SK-N-SH (cell line): ENCODE measurements at regions not wholly inside any gene's neighbourhood (a gene's known extent, or its start where the extent isn't known, plus 50 kb on each side); places are given as distances from the start of the nearest gene placed in this dataset.

Experiments
- CTCF ChIA-PET: fragments of 300-600, 350-600 bp; formaldehyde crosslinking; extraction: SDS; loops from one replicate; lab custom pipeline; 2021; lab: Yijun Ruan, JAX
- POLR2A ChIA-PET: fragments of 350-600 bp; sonication (Branson Sonifier 250); formaldehyde crosslinking; extraction: SDS; loops from one replicate; lab custom pipeline; 2020; ENCODE audit warnings: antibody characterized with exemption, inconsistent platforms; lab: Yijun Ruan, JAX
- DNase-seq: peaks from one replicate; pipeline ENCODE4 v3.0.0; 2012
- H2AFZ ChIP-seq: fragments of 200-600 bp; sonication (generic); 2 replicates; pipeline ENCODE4 v1.8.1; 2016; ENCODE audit warnings: antibody characterized with exemption, mild to moderate bottlenecking, low read depth
- H3F3A ChIP-seq: fragments of 200-600 bp; sonication (generic); replicated peaks from 2 replicates; pipeline ENCODE3; 2016; ENCODE audit warnings: antibody characterized with exemption, mild to moderate bottlenecking; ENCODE audit not compliant: insufficient read depth
- H3K27ac ChIP-seq, 2 experiments: fragments of 200-500 bp in 1 of 2; fragments of 200-600 bp in 1 of 2; sonication (Bioruptor generic) in 1 of 2; sonication (generic), shearing (Covaris generic) in 1 of 2; 2 replicates each; pipeline versions ENCODE4 v1.5.1 to v1.6.1; 2014 to 2016; ENCODE audit warnings: low read depth in 2 of 2, inconsistent platforms in 1 of 2, low read length in 1 of 2, mild to moderate bottlenecking in 1 of 2, mixed read lengths in 1 of 2
- H3K27me3 ChIP-seq: fragments of 200-600 bp; sonication (generic), shearing (Covaris generic); 2 replicates; pipeline ENCODE4 v1.6.1; 2016; ENCODE audit warnings: mixed run types; ENCODE audit not compliant: insufficient read depth
- H3K36me3 ChIP-seq, 2 experiments: fragments of 200-500 bp in 1 of 2; fragments of 200-600 bp in 1 of 2; sonication (Bioruptor generic) in 1 of 2; sonication (generic) in 1 of 2; replicated peaks in 1 of 2; 2 replicates each; pipeline versions ENCODE3 to v1.5.1; 2014 to 2016; ENCODE audit warnings: low read length in 1 of 2, mild to moderate bottlenecking in 1 of 2; ENCODE audit not compliant: insufficient read depth in 2 of 2, control insufficient read depth in 1 of 2
- H3K4me1 ChIP-seq, 2 experiments: fragments of 200-500 bp in 1 of 2; fragments of 200-600 bp in 1 of 2; sonication (Bioruptor generic) in 1 of 2; sonication (generic), shearing (Covaris generic) in 1 of 2; 2 replicates each; pipeline versions ENCODE4 v1.5.1 to v1.6.1; 2014 to 2016; ENCODE audit warnings: low read depth in 1 of 2, low read length in 1 of 2, mixed run types in 1 of 2; ENCODE audit not compliant: insufficient read depth in 2 of 2, control insufficient read depth in 1 of 2
- H3K4me2 ChIP-seq: fragments of 200-600 bp; sonication (generic), shearing (Covaris generic); 2 replicates; pipeline ENCODE4 v1.6.1; 2017; ENCODE audit warnings: mixed run types
- H3K4me3 ChIP-seq, 2 experiments: fragments of 200-500 bp in 1 of 2; fragments of 200-600 bp in 1 of 2; sonication (Bioruptor generic) in 1 of 2; sonication (generic), shearing (Covaris generic) in 1 of 2; 2 replicates each; pipeline versions ENCODE4 v1.5.1 to v1.8.1; 2014 to 2016; ENCODE audit warnings: low read depth in 2 of 2, inconsistent platforms in 1 of 2, low read length in 1 of 2, mild to moderate bottlenecking in 1 of 2, mixed read lengths in 1 of 2, moderate library complexity in 1 of 2
- H3K79me2 ChIP-seq: fragments of 200-600 bp; sonication (generic); 2 replicates; pipeline ENCODE4 v1.8.1; 2017; ENCODE audit warnings: mild to moderate bottlenecking; ENCODE audit not compliant: insufficient read depth
- H3K9ac ChIP-seq: fragments of 200-600 bp; sonication (generic); 2 replicates; pipeline ENCODE4 v1.6.1; 2017; ENCODE audit warnings: mixed run types
- H3K9me2 ChIP-seq: fragments of 200-600 bp; sonication (generic); 2 replicates; pipeline ENCODE4 v1.6.1; 2017; ENCODE audit warnings: mixed run types
- H3K9me3 ChIP-seq: fragments of 200-600 bp; sonication (generic); 2 replicates; pipeline ENCODE4 v1.6.1; 2017; ENCODE audit warnings: mixed run types, mild to moderate bottlenecking, moderate library complexity
- H4K20me1 ChIP-seq: fragments of 200-600 bp; sonication (generic); 2 replicates; pipeline ENCODE4 v1.6.1; 2017; ENCODE audit warnings: mild to moderate bottlenecking, mixed run types; ENCODE audit not compliant: insufficient read depth
- EP300 ChIP-seq, 2 experiments: IDR thresholded peaks; 2 replicates each; pipeline versions ENCODE4 v1.4.0 to v1.6.1; 2012; ENCODE audit warnings: borderline replicate concordance in 1 of 2, low read depth in 1 of 2, low read length in 1 of 2
- EZH2phosphoT487 ChIP-seq: fragments of 200-600 bp; sonication (generic); IDR thresholded peaks from 2 replicates; pipeline ENCODE4 v1.6.1; 2017; ENCODE audit warnings: low read depth, mixed run types, mild to moderate bottlenecking, antibody characterized with exemption, moderate library complexity, borderline replicate concordance
- FOSL2 ChIP-seq: IDR thresholded peaks from 2 replicates; pipeline ENCODE4 v1.4.0; 2012; ENCODE audit warnings: low read depth, mild to moderate bottlenecking, moderate library complexity, borderline replicate concordance
- FOXM1 ChIP-seq: IDR thresholded peaks from 2 replicates; pipeline ENCODE4 v1.4.0; 2012; ENCODE audit warnings: low read depth, mild to moderate bottlenecking
- JUND ChIP-seq: IDR thresholded peaks from 2 replicates; pipeline ENCODE4 v1.4.0; 2012
- MAX ChIP-seq: IDR thresholded peaks from 2 replicates; pipeline ENCODE4 v1.4.0; 2012; ENCODE audit warnings: low read depth
- MEF2A ChIP-seq: IDR thresholded peaks from 2 replicates; pipeline ENCODE4 v1.4.0; 2012; ENCODE audit warnings: low read depth, borderline replicate concordance
- NFIC ChIP-seq: IDR thresholded peaks from 2 replicates; pipeline ENCODE4 v1.4.0; 2012; ENCODE audit warnings: borderline replicate concordance
- NRF1 ChIP-seq: IDR thresholded peaks from 2 replicates; pipeline ENCODE4 v1.6.1; 2012; ENCODE audit warnings: low read depth, mild to moderate bottlenecking, low read length
- POLR2AphosphoS5 ChIP-seq: IDR thresholded peaks from 2 replicates; pipeline ENCODE4 v1.6.1; 2012; ENCODE audit warnings: low read depth, low read length
- RAD21 ChIP-seq: IDR thresholded peaks from 2 replicates; pipeline ENCODE4 v1.6.1; 2012; ENCODE audit warnings: mild to moderate bottlenecking, low read length
- RCOR1 ChIP-seq: fragments of 150-350 bp; IDR thresholded peaks from 2 replicates; pipeline ENCODE4 v1.6.1; 2017; ENCODE audit warnings: antibody characterized with exemption, low read length
- RFX5 ChIP-seq: IDR thresholded peaks from 2 replicates; pipeline ENCODE4 v1.6.1; 2012; ENCODE audit warnings: mild to moderate bottlenecking, improper control_type of control experiment, low read length
- SIN3A ChIP-seq: IDR thresholded peaks from 2 replicates; pipeline ENCODE4 v1.6.1; 2012; ENCODE audit warnings: low read depth, mild to moderate bottlenecking, low read length, moderate library complexity, borderline replicate concordance
- TAF1 ChIP-seq: IDR thresholded peaks from 2 replicates; pipeline ENCODE4 v1.6.1; 2012; ENCODE audit warnings: low read depth, mild to moderate bottlenecking, low read length, moderate library complexity, borderline replicate concordance
- TCF12 ChIP-seq: IDR thresholded peaks from 2 replicates; pipeline ENCODE4 v1.4.0; 2012
- TEAD4 ChIP-seq: IDR thresholded peaks from 2 replicates; pipeline ENCODE4 v1.4.0; 2012; ENCODE audit warnings: mild to moderate bottlenecking, borderline replicate concordance; ENCODE audit not compliant: insufficient read depth
- ZBTB33 ChIP-seq: IDR thresholded peaks from 2 replicates; pipeline ENCODE4 v1.4.0; 2012; ENCODE audit warnings: low read depth, borderline replicate concordance
- WGBS: methylation state at CpG from one replicate; pipeline ENCODE4 v1.1.6; 2017; ENCODE audit warnings: low lambda C conversion rate; 5-methylcytosine and 5-hydroxymethylcytosine counted together
- TF ChIP-seq, protein P1 (sequence below): IDR thresholded peaks from 2 replicates; pipeline ENCODE4 v1.4.0; 2012; ENCODE audit warnings: low read depth, borderline replicate concordance
- TF ChIP-seq, protein P2 (sequence below): fragments of 150-350 bp; IDR thresholded peaks from 2 replicates; pipeline ENCODE4 v1.6.1; 2016; ENCODE audit warnings: mild to moderate bottlenecking, low read depth, low read length
- TF ChIP-seq, protein P3 (sequence below): fragments of 200-600 bp; sonication (generic); IDR thresholded peaks from 2 replicates; pipeline ENCODE4 v1.6.1; 2017; ENCODE audit warnings: antibody characterized with exemption, mild to moderate bottlenecking, moderate library complexity
- TF ChIP-seq, protein P4 (sequence below): IDR thresholded peaks from 2 replicates; pipeline ENCODE4; 2012

DNA sequence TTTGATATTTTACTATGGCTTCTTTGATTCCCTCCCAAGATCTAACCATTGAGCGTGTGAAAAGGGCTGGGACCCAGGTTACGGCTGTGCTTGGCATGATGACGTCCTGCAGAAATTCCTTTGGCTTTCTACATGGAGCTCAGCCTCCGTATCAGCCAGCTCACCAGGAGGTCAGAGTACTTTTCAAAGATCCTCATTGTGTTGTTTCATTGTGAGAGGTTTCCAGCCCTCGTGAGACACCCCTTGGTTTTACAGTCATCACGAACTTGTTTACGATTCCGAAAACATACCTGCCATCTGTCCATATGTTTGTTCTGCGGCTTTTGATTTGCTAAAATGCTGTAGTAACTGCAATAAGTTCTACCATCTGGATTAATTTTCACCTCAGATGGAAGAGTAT lies 453.1 kb downstream of the TMEM121 start (continued):
- TF ChIP-seq RAD21 (no peak), FOSL2 (no peak), JUND (no peak), MEF2A (no peak), TAF1 (no peak), TEAD4 (no peak), FOXM1 (no peak)
- TF ChIP-seq, protein P1, sequence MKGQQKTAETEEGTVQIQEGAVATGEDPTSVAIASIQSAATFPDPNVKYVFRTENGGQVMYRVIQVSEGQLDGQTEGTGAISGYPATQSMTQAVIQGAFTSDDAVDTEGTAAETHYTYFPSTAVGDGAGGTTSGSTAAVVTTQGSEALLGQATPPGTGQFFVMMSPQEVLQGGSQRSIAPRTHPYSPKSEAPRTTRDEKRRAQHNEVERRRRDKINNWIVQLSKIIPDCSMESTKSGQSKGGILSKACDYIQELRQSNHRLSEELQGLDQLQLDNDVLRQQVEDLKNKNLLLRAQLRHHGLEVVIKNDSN: no peak
- TF ChIP-seq, protein P2, sequence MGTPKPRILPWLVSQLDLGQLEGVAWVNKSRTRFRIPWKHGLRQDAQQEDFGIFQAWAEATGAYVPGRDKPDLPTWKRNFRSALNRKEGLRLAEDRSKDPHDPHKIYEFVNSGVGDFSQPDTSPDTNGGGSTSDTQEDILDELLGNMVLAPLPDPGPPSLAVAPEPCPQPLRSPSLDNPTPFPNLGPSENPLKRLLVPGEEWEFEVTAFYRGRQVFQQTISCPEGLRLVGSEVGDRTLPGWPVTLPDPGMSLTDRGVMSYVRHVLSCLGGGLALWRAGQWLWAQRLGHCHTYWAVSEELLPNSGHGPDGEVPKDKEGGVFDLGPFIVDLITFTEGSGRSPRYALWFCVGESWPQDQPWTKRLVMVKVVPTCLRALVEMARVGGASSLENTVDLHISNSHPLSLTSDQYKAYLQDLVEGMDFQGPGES: no peak

DNA sequence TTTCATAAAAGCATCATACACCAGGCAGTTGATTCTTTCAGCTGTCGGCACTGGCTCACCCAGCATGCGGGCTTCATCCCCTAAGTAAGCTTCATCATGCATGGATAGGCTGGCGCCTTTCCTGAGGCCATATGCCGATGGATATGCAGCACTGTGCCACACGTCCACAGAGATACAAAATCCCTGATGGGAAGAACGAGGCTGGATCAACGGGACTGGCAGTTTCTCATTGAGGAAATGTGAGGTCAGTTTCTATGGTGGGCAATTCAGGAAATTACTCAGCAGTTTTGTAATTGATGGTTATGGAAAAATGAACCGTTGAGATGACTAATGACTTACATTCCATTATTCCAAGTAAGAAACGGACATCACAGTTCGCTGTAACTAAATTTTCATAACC lies 453.8 kb downstream of the TMEM121 start:
- Histone ChIP-seq H3K4me3 (no peak overlapping the region), H3K27me3 (no peaks in the 10 kb centered on the region), H3K9ac (peak overlapping the region; percentile 42; the same call in 1 of the 2 replicates), H3K9me3 (no peaks in the 10 kb centered on the region), H3K79me2 (no peaks in the 10 kb centered on the region), H4K20me1 (no peaks in the 10 kb centered on the region), H3K36me3 (no peaks in the 10 kb centered on the region), H3F3A (no peaks in the 10 kb centered on the region), H3K4me2 (peak overlapping the region; percentile 59; the same call in 1 of the 2 replicates), H3K9me2 (no peaks in the 10 kb centered on the region), H2AFZ (peak overlapping the region; percentile 73), H3K4me1 (peaks cover 0 to 8% of the 10 kb centered on the region in 2 experiments; a peak in 1 of 4 replicates), H3K27ac (peak overlapping the region in 1 of 2 experiments; percentile 59; a peak in 2 of 4 replicates)
- 8% methylated on average over 10 of the region's 10 CpGs for WGBS
- CTCF ChIA-PET: no interaction called here
- DNase-seq: no peak
- POLR2A ChIA-PET: no interaction called here
- TF ChIP-seq RFX5: no peak
- TF ChIP-seq, protein P3, sequence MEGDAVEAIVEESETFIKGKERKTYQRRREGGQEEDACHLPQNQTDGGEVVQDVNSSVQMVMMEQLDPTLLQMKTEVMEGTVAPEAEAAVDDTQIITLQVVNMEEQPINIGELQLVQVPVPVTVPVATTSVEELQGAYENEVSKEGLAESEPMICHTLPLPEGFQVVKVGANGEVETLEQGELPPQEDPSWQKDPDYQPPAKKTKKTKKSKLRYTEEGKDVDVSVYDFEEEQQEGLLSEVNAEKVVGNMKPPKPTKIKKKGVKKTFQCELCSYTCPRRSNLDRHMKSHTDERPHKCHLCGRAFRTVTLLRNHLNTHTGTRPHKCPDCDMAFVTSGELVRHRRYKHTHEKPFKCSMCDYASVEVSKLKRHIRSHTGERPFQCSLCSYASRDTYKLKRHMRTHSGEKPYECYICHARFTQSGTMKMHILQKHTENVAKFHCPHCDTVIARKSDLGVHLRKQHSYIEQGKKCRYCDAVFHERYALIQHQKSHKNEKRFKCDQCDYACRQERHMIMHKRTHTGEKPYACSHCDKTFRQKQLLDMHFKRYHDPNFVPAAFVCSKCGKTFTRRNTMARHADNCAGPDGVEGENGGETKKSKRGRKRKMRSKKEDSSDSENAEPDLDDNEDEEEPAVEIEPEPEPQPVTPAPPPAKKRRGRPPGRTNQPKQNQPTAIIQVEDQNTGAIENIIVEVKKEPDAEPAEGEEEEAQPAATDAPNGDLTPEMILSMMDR: no peak
- TF ChIP-seq FOSL2: peak; percentile 55; the same call in 1 of the 2 replicates
- TF ChIP-seq, protein P2: no peak
- TF ChIP-seq NFIC: no peak
- TF ChIP-seq ZBTB33: no peak
- TF ChIP-seq RCOR1: no peak
- no peak for TF ChIP-seq NRF1
- TF ChIP-seq FOXM1: 0 out of 2 replicates have a peak, but pooled peaks have one; percentile 60
- no peak for TF ChIP-seq RAD21
- peak in 1 of 2 experiments; percentile 76; a peak in 1 of 4 replicates for TF ChIP-seq EP300 (IDR thresholded peaks at IDR 0.05; ENCODE audit: borderline replicate concordance in 1 of 2, low read depth in 1 of 2, low read length in 1 of 2)
- TF ChIP-seq, protein P4, sequence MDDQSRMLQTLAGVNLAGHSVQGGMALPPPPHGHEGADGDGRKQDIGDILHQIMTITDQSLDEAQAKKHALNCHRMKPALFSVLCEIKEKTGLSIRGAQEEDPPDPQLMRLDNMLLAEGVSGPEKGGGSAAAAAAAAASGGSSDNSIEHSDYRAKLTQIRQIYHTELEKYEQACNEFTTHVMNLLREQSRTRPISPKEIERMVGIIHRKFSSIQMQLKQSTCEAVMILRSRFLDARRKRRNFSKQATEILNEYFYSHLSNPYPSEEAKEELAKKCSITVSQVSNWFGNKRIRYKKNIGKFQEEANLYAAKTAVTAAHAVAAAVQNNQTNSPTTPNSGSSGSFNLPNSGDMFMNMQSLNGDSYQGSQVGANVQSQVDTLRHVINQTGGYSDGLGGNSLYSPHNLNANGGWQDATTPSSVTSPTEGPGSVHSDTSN: peak; percentile 62
- no peak for TF ChIP-seq SIN3A
- TF ChIP-seq JUND: peak; percentile 40
- TF ChIP-seq POLR2AphosphoS5: no peak
- TF ChIP-seq MAX: peak; percentile 71
- no peak for TF ChIP-seq EZH2phosphoT487
- no peak; the same call in 1 of the 2 replicates for TF ChIP-seq TCF12
- TF ChIP-seq, protein P1: no peak
